GM13977 (cell line): ENCODE measurements at regions not wholly inside any gene's neighbourhood (a gene's known extent, or its start where the extent isn't known, plus 50 kb on each side); places are given as distances from the start of the nearest gene placed in this dataset.

Source experiments
- DNase-seq: peaks from one replicate; pipeline ENCODE4 v3.0.0; 2012; ENCODE audit warnings: low spot score
- in situ Hi-C: fragments of 300-500 bp; cut with MboI; formaldehyde crosslinking; loops from one replicate; pipeline ENCODE4 v1.12.0; 2022; ENCODE audit warnings: low sequenced_read_pairs, low pct_unique_long_range_greater_than_20kb, mixed read lengths, inconsistent platforms; ENCODE audit not compliant: unreplicated experiment
- TF ChIP-seq, protein P1 (sequence below): IDR thresholded peaks from 2 replicates; pipeline ENCODE4 v1.5.1; 2012; ENCODE audit warnings: mild to moderate bottlenecking, control low read depth; ENCODE audit not compliant: insufficient read depth; ENCODE audit errors: extremely low read depth, missing control alignments

DNA sequence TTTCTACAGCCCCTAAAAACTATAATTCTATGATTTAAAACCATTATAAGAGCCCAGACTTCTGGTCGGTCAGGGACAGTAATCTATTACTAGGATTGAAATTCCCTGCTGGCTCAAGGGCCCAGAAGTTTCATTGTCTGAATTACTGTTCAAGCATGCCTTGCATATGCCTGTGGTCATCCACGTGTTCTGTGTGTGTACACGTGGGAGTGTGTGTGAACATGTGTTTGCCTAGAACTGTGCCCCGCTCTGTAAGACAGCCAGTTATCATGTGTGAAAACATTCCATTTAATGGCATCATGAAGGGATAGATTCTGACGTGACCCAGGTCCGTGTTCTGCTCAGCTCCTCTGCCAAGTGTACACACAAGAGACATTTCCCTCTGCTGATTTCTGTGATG, 189.3 kb upstream of the NECTIN1 start:
- no peak for DNase-seq
- TF ChIP-seq, protein P1, sequence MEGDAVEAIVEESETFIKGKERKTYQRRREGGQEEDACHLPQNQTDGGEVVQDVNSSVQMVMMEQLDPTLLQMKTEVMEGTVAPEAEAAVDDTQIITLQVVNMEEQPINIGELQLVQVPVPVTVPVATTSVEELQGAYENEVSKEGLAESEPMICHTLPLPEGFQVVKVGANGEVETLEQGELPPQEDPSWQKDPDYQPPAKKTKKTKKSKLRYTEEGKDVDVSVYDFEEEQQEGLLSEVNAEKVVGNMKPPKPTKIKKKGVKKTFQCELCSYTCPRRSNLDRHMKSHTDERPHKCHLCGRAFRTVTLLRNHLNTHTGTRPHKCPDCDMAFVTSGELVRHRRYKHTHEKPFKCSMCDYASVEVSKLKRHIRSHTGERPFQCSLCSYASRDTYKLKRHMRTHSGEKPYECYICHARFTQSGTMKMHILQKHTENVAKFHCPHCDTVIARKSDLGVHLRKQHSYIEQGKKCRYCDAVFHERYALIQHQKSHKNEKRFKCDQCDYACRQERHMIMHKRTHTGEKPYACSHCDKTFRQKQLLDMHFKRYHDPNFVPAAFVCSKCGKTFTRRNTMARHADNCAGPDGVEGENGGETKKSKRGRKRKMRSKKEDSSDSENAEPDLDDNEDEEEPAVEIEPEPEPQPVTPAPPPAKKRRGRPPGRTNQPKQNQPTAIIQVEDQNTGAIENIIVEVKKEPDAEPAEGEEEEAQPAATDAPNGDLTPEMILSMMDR: no peak
- in situ Hi-C loops: no loop called here

DNA sequence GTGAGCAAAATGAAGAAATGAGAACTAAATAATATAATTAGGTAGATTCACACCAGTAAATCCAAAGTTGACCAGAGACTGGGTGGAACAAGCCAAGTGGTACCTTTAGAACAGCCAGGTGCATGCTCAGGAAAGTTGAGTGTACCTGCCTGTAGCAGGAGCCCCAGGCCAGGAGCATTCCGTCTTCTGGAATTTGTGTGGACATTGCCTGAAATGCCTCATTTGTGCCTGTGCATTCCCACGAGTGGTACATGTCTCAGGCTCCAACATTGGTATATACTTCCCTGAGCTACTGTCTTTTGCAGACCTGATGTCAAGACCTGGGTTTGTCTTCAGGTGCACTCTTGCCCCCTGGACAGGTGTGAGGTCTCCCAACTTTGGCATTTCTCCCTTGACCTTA, 187.6 kb upstream of the NECTIN1 start:
- TF ChIP-seq, protein P1: no peak
- no peak for DNase-seq
- in situ Hi-C loops: no loop called here

DNA sequence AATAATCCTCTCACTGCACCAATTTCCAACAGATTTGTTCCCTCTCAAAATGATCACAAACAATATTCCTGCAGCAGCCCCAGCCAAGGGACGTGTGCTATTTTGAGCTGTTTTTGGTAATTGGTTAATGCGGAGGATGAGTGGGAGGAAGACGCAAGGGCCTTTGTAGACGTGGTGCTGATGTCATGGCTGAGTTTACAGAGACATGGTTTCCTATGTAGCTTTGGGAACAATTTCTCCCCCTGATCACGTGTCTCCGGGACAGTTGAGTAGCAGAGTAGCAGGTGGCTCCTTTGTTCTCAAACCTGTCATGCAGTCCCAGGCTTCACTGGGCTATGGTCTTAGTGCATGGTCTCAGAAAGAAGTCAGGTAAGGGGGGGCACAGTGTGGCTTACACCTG, 183.2 kb upstream of the NECTIN1 start:
- TF ChIP-seq, protein P1: no peak
- in situ Hi-C loops: no loop called here
- DNase-seq: no peak

DNA sequence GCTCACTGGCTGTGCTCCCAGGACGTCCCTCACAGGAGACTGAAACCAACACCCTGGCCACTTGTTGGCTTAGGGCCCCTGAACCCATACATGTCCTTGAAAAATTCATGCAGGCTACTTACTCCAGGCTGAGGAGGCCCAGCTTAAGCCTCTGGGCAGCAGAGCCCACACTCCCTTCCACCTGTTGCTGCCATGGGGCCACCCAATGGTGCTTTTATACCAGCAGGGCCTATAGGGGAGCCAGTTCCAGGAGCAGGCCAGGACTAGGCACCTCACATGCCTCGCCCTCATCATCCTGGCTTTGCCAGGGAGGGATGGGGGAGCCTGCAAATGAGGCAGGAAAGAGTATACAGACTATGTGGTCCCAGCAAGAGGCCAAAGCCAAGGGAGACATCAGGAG, 181.7 kb upstream of the NECTIN1 start:
- in situ Hi-C loops: no loop called here
- no peak for DNase-seq

DNA sequence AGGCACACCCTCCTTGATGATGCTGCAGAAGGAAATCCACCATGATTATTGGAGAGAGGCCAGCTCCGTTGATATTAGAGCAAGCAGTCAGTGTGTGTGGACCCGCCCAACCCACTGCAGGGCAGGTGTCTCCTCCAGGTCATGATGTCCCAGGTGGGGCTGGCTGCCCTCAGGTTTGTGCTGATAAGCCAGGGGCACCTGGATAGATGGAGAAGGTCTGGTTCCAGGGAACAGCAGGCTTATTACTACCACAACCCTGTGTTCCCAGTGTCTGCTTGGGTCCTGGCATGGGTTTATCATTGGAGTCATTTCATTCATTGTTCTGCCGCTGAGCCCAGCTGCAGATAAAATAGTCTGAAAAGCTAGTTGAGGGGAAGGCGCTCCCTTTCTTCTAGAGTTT, 181.1 kb upstream of the NECTIN1 start:
- no peak for DNase-seq
- in situ Hi-C loops: no loop called here
- TF ChIP-seq, protein P1: no peak

More for the DNA sequence above, 181.7 kb upstream of the NECTIN1 start:
- TF ChIP-seq, protein P1: no peak

DNA sequence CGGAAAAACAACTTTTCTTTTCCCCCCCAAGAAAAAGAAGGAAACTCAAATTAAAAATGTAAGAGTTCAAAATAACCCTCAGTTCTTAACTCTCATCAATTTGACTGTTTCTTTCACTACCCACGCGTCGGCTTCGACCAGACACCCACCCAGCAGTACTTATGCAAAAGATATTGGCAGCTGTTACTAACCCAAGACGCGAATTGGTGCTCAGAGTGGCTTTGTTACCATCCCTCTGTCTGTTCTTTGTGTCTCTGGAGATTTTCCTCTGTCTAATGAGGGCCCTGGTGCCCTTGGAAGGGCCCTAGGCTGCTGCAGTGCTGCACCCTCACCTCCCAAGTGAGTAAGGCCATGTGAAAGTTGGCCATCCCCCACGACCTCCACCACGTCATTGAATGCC, 180.5 kb upstream of the NECTIN1 start:
- TF ChIP-seq, protein P1: no peak
- in situ Hi-C loops: no loop called here
- no peak for DNase-seq

DNA sequence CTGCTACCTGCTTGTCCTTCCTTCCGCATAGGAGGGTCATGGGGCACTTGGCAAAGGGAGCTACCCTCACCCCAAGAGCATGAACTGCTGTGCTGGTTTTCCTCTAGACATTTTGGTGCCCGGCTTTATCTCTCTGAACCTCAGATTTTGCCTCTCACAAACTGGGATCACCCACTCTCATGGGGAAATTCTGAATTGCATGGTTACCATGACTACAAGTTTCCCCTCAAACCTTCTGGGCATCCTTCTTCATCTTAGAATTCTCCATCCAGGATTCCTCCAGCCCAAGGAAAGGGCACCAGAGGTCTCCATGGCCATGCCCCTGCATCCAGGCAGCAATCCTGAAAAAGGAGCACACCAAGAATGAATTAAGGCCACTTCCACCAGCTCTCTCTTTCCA, 180.1 kb upstream of the NECTIN1 start:
- in situ Hi-C loops: no loop called here
- no peak for DNase-seq
- TF ChIP-seq, protein P1: no peak
